ENCODE measurements at regions not wholly inside any gene's neighbourhood (a gene's known extent, or its start where the extent isn't known, plus 50 kb on each side); places are given as distances from the start of the nearest gene placed in this dataset.
"Not testable (repeated sequence)": the region's sequence is repeated elsewhere in the genome, so short reads cannot be mapped to it uniquely, and the experiment has no call there.

- TF ChIP-seq CTCF (IDR thresholded peaks at IDR 0.05) = no peak
- TF ChIP-seq POLR2A (IDR thresholded peaks at IDR 0.05) = no peak
- Histone ChIP-seq H3K9me3 (no peaks in the 10 kb centered on the region), H3K27me3 (no peaks in the 10 kb centered on the region), H3K4me1 (peaks cover 4 to 17% of the 10 kb centered on the region in 2 donors), H3K4me3 (replicated peaks in 1 of 3) (no peak overlapping the region), H3K27ac (no peak overlapping the region), H3K36me3 (no peaks in the 10 kb centered on the region)
- intact Hi-C loops (cut with DNase I) = no loop called here
- 88 to 92% methylated on average over 12 of the region's 12 CpGs for WGBS, 2 donors
- DNase-seq = no peak
Observed at GRCh38 chr14:105622329-105622955, 96.1 kb downstream of the TMEM121 start.

- H3K4me1 ChIP-seq = peaks cover 4 to 17% of the 10 kb centered on the region in 2 donors
- H3K9me3 ChIP-seq; H3K27me3 ChIP-seq; H3K27ac ChIP-seq; intact Hi-C loops (cut with DNase I); H3K4me3 ChIP-seq (replicated peaks in 1 of 3); H3K36me3 ChIP-seq; DNase-seq: not testable (repeated sequence)
- WGBS, 2 donors = 80% methylated on average over 11 of the region's 14 CpGs; no CpG with 5 or more reads in 1 of the 2 donors
Observed at GRCh38 chr14:105623178-105623577, 96.8 kb downstream of the TMEM121 start.

- peak; percentile 84 to 91 for DNase-seq
- intact Hi-C loops (cut with DNase I); H3K27ac ChIP-seq; H3K9me3 ChIP-seq; H3K36me3 ChIP-seq; H3K4me3 ChIP-seq (replicated peaks in 1 of 3); H3K27me3 ChIP-seq: not testable (repeated sequence)
- peaks cover 4 to 19% of the 10 kb centered on the region in 2 donors for H3K4me1 ChIP-seq
- WGBS, 2 donors = 34 to 50% methylated on average over 7 to 22 of the region's 22 CpGs
Observed at GRCh38 chr14:105624346-105624745, 98.0 kb downstream of the TMEM121 start.

- DNase-seq; H3K9me3 ChIP-seq; H3K4me3 ChIP-seq (replicated peaks in 1 of 3); H3K36me3 ChIP-seq; intact Hi-C loops (cut with DNase I); H3K27me3 ChIP-seq: not testable (repeated sequence)
- peak overlapping the region in 1 of 3 donors; percentile 5 for H3K27ac ChIP-seq
- H3K4me1 ChIP-seq = peaks cover 4 to 22% of the 10 kb centered on the region in 2 donors
- 90 to 99% methylated on average over 16 to 25 of the region's 25 CpGs for WGBS, 2 donors
Observed at GRCh38 chr14:105624749-105625434, 98.5 kb downstream of the TMEM121 start.

GRCh38 chr14:105625448-105625847, 99.1 kb downstream of the TMEM121 start:
- H3K36me3 ChIP-seq; H3K27ac ChIP-seq; H3K9me3 ChIP-seq; DNase-seq; intact Hi-C loops (cut with DNase I); H3K4me3 ChIP-seq (replicated peaks in 1 of 3); H3K27me3 ChIP-seq: not testable (repeated sequence)
- peaks cover 4 to 22% of the 10 kb centered on the region in 2 donors for H3K4me1 ChIP-seq
- WGBS, 2 donors = 73 to 77% methylated on average over 7 to 9 of the region's 9 CpGs

- intact Hi-C loops (cut with DNase I); H3K27me3 ChIP-seq; DNase-seq; H3K27ac ChIP-seq; H3K9me3 ChIP-seq; H3K36me3 ChIP-seq; H3K4me3 ChIP-seq (replicated peaks in 1 of 3): not testable (repeated sequence)
- peaks cover 4 to 22% of the 10 kb centered on the region in 2 donors for H3K4me1 ChIP-seq
- no CpG with 5 or more reads among the region's 15 CpGs for WGBS, 2 donors
Observed at GRCh38 chr14:105626111-105626510, 99.7 kb downstream of the TMEM121 start.

GRCh38 chr14:105626651-105627050, 100.3 kb downstream of the TMEM121 start:
- no CpG with 5 or more reads among the region's 5 CpGs for WGBS, 2 donors
- intact Hi-C loops (cut with DNase I) = not testable (repeated sequence)

GRCh38 chr14:105627287-105627686, 100.9 kb downstream of the TMEM121 start:
- DNase-seq; H3K9me3 ChIP-seq; H3K36me3 ChIP-seq; intact Hi-C loops (cut with DNase I); H3K4me3 ChIP-seq (replicated peaks in 1 of 3); H3K27ac ChIP-seq; H3K27me3 ChIP-seq: not testable (repeated sequence)
- H3K4me1 ChIP-seq = peaks cover 4 to 14% of the 10 kb centered on the region in 2 donors
- 20 to 48% methylated on average over 1 to 4 of the region's 6 CpGs for WGBS, 2 donors

More at GRCh38 chr14:105626651-105627050, 100.3 kb downstream of the TMEM121 start:
- not testable (repeated sequence) for H3K27me3 ChIP-seq; H3K36me3 ChIP-seq; H3K9me3 ChIP-seq; H3K27ac ChIP-seq; H3K4me3 ChIP-seq (replicated peaks in 1 of 3); DNase-seq
- H3K4me1 ChIP-seq = peaks cover 4 to 18% of the 10 kb centered on the region in 2 donors
